ENCODE measurements at regions not wholly inside any gene's neighbourhood (a gene's known extent, or its start where the extent isn't known, plus 50 kb on each side); places are given as distances from the start of the nearest gene placed in this dataset.

DNA sequence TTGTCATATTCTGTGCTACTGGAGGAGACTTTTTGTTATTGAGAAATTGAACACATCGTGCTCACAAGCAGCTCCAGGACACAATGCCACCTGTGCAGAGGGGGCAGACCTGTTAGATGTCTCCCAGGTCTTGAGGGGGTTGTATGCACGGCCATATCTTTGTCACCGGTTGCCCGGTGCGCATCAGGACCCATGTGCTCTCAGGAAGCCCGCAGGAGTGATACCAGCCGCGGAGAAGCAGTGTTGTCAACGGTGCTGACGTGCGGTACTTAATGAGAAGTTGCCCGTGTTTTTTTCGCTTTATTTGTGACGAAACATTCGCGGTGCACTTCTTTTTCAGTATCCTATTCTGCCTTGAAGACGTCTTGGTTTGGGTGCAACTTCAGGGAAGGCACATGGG lies 128.2 kb upstream of the RTL1 start:
- intact Hi-C loops (cut with micrococcal nuclease), result no loop called here
- no peaks in the 10 kb centered on the region for H4K20me1 ChIP-seq (ENCODE audit: insufficient read depth, low read length)

GRCh38 chr14:101032433-101032832 lies 128.9 kb upstream of the RTL1 start:
- no peaks in the 10 kb centered on the region for H3K36me3 ChIP-seq (replicated peaks in 1 of 2; ENCODE audit: control insufficient read depth in 1 of 2, insufficient read depth in 2 of 2, low read length in 2 of 2)
- H3K36me3 Mint-ChIP-seq, result no peaks in the 10 kb centered on the region
- no peaks in the 10 kb centered on the region for H3K79me2 ChIP-seq (ENCODE audit: insufficient read depth, low read length)
- peaks cover 1% of the 10 kb centered on the region for H3K4me1 Mint-ChIP-seq
- peaks cover 2 to 5% (median 4%) of the 10 kb centered on the region in 3 donors for H3K27me3 Mint-ChIP-seq (ENCODE audit: low read depth in 3 of 3)
- intact Hi-C loops (cut with micrococcal nuclease), result no loop called here
- no peaks in the 10 kb centered on the region for H4K20me1 ChIP-seq (ENCODE audit: insufficient read depth, low read length)
- H3K27ac Mint-ChIP-seq, result no peak overlapping the region
- H3K9me3 ChIP-seq (replicated peaks in 1 of 2; ENCODE audit: control insufficient read depth in 1 of 2, insufficient read depth in 1 of 2, low read length in 2 of 2), result no peaks in the 10 kb centered on the region
- no peak overlapping the region for H3K27ac ChIP-seq (ENCODE audit: low read depth in 1 of 2, low read length in 2 of 2)
- peaks cover 0 to 2% (median 0%) of the 10 kb centered on the region in 7 donors for H3K9me3 Mint-ChIP-seq
- 87% methylated on average over 5 of the region's 6 CpGs for WGBS (ENCODE audit: insufficient coverage)
- no peak overlapping the region for H3K9ac ChIP-seq (ENCODE audit: insufficient read depth, low read length, poor library complexity, severe bottlenecking)
- H3K27me3 ChIP-seq (ENCODE audit: control insufficient read depth in 2 of 2, insufficient read depth in 2 of 2, low read length in 2 of 2), result no peaks in the 10 kb centered on the region
- no peak overlapping the region for H3K4me3 ChIP-seq (replicated peaks in 1 of 3; ENCODE audit: low read depth in 2 of 3, low read length in 3 of 3)
- no peak overlapping the region for H3K4me2 ChIP-seq (replicated peaks; ENCODE audit: extremely low read depth, low read length, poor library complexity, severe bottlenecking)
- H3K4me3 Mint-ChIP-seq, result no peak overlapping the region
- DNase-seq, result no peak
- TF ChIP-seq, protein P1, sequence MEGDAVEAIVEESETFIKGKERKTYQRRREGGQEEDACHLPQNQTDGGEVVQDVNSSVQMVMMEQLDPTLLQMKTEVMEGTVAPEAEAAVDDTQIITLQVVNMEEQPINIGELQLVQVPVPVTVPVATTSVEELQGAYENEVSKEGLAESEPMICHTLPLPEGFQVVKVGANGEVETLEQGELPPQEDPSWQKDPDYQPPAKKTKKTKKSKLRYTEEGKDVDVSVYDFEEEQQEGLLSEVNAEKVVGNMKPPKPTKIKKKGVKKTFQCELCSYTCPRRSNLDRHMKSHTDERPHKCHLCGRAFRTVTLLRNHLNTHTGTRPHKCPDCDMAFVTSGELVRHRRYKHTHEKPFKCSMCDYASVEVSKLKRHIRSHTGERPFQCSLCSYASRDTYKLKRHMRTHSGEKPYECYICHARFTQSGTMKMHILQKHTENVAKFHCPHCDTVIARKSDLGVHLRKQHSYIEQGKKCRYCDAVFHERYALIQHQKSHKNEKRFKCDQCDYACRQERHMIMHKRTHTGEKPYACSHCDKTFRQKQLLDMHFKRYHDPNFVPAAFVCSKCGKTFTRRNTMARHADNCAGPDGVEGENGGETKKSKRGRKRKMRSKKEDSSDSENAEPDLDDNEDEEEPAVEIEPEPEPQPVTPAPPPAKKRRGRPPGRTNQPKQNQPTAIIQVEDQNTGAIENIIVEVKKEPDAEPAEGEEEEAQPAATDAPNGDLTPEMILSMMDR (IDR thresholded peaks at IDR 0.05), result no peak
- H2AFZ ChIP-seq (ENCODE audit: insufficient read depth, low read depth, low read length, poor library complexity, severe bottlenecking), result no peak overlapping the region
- H3K4me1 ChIP-seq (ENCODE audit: control insufficient read depth in 1 of 2, insufficient read depth in 2 of 2, low read length in 2 of 2), result no peaks in the 10 kb centered on the region

More for the DNA sequence above, 128.2 kb upstream of the RTL1 start:
- peaks cover 2 to 5% (median 4%) of the 10 kb centered on the region in 3 donors for H3K27me3 Mint-ChIP-seq (ENCODE audit: low read depth in 3 of 3)
- H3K9me3 Mint-ChIP-seq, result peaks cover 0 to 2% (median 0%) of the 10 kb centered on the region in 7 donors
- no peak overlapping the region for H3K27ac Mint-ChIP-seq
- H3K79me2 ChIP-seq (ENCODE audit: insufficient read depth, low read length), result no peaks in the 10 kb centered on the region
- H3K27me3 ChIP-seq (ENCODE audit: control insufficient read depth in 2 of 2, insufficient read depth in 2 of 2, low read length in 2 of 2), result no peaks in the 10 kb centered on the region
- no peak overlapping the region for H3K4me3 ChIP-seq (replicated peaks in 1 of 3; ENCODE audit: low read depth in 2 of 3, low read length in 3 of 3)
- no peaks in the 10 kb centered on the region for H3K36me3 ChIP-seq (replicated peaks in 1 of 2; ENCODE audit: control insufficient read depth in 1 of 2, insufficient read depth in 2 of 2, low read length in 2 of 2)
- H2AFZ ChIP-seq (ENCODE audit: insufficient read depth, low read depth, low read length, poor library complexity, severe bottlenecking), result no peak overlapping the region
- no peaks in the 10 kb centered on the region for H3K9me3 ChIP-seq (replicated peaks in 1 of 2; ENCODE audit: control insufficient read depth in 1 of 2, insufficient read depth in 1 of 2, low read length in 2 of 2)
- no peak overlapping the region for H3K27ac ChIP-seq (ENCODE audit: low read depth in 1 of 2, low read length in 2 of 2)
- H3K9ac ChIP-seq (ENCODE audit: insufficient read depth, low read length, poor library complexity, severe bottlenecking), result no peak overlapping the region
- H3K36me3 Mint-ChIP-seq, result no peaks in the 10 kb centered on the region
- no peak for DNase-seq
- TF ChIP-seq, protein P1 (IDR thresholded peaks at IDR 0.05), result no peak
- no peaks in the 10 kb centered on the region for H3K4me1 Mint-ChIP-seq
- WGBS (ENCODE audit: insufficient coverage), result 94% methylated on average over 16 of the region's 17 CpGs
- no peaks in the 10 kb centered on the region for H3K4me1 ChIP-seq (ENCODE audit: control insufficient read depth in 1 of 2, insufficient read depth in 2 of 2, low read length in 2 of 2)
- no peak overlapping the region for H3K4me2 ChIP-seq (replicated peaks; ENCODE audit: extremely low read depth, low read length, poor library complexity, severe bottlenecking)
- no peak overlapping the region for H3K4me3 Mint-ChIP-seq

All from CD14-positive monocyte (primary cell).